CD4-positive, alpha-beta T cell treated with Interleukin-6 for 4 hours (primary cell): ENCODE measurements at regions not wholly inside any gene's neighbourhood (a gene's known extent, or its start where the extent isn't known, plus 50 kb on each side); places are given as distances from the start of the nearest gene placed in this dataset.

Source experiments
- DNase-seq: peaks from one replicate; pipeline ENCODE4 v3.0.0-alpha.2; 2020; ENCODE audit warnings: mixed read lengths

- no peak for DNase-seq
Measured at GRCh38 chr1:83561346-83561745, 437.6 kb downstream of the TTLL7 start.

DNA sequence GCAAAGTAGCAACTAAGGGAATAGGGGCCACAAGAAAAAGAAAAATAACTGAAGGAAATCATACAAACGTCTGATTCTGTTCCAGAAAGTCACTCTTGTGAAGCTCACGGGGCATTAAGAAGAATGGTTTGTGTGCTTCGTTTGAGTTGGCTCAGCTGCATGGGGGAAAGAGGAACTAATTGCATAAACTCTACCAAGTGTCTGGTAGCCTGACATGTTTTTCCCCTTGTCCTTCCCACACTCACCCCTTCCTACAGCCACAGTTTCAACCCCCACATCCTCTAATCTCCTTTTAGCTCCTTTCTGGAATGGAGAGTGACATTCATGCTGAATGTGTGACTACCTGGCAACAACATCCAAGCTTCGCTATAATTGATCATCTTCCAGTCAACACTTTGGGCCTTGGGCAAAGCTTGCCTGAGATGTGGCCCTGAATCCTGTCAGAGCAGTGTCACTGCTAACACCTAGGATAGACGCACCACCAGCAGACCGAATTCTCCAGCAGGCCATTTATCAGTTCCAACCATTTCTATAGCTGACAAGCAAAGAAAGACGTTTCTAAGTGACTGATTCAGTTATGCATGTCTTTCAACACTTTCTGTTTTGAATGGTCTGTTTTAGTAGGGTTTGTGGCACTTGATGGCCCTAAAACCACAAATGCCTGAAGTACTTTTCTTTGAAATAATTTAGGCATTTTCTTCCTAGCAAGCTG, 439.6 kb downstream of the TTLL7 start:
- DNase-seq: no peak

DNA sequence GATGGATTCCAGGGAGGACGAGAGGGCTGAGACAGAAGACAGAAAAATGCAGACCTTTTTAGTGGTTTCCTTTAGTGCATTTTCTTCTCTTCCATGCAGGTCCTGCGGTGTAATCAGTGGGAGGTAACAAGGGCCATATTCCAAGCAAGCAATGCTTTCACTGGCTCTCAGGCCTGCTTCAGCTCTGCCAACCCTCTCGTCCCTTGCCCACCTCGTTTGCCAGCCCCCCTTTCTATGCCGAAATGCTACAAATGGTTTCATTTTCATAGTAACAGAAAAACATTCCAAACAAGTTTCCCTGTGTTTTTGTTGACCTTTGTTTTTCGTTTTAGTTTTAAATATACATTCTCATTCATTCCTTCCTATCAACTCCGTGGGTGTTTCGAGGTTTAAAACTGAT, 443.1 kb downstream of the TTLL7 start:
- DNase-seq: no peak

- no peak for DNase-seq
Measured at GRCh38 chr1:83554174-83554573, 444.8 kb downstream of the TTLL7 start.

- no peak for DNase-seq
Measured at GRCh38 chr1:83552820-83553219, 446.1 kb downstream of the TTLL7 start.

DNA sequence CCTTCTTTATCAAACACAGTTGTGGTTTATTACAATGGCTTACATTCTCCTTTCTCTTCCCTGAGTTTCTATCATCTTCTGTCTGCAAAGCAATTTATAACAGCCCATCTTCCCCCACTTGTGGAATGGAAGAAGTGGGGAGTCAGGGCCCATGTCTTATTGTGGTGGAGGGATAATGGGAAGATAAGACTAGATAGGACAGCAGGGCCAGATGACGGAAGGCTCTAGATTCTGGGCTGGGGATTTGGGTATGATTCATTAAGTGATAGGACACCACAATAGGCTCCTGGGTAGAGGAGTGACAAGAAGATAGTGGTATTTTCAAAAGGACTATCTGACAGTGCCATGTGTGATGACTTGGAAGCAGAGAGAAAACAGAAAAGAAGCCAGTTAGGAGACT, 450.6 kb downstream of the TTLL7 start:
- DNase-seq: no peak

DNA sequence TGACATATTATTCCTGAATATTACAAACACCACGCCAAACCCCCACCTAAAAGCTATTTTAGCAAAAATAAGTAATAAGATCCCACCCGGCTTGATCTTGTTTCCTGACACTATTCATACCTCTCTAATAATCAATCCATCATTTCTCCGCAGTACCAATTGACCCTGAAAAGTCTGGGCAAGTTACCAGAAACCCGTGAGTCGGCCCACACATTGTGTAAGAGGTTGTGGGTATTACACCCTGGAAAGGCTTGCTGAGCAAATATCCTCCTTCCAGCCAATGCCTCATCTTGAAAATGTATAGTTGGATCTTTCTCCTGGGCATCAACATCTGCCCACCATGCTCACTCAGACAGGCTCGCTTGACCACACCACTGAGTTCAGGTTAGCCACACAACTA, 451.0 kb downstream of the TTLL7 start:
- no peak for DNase-seq

GRCh38 chr1:83546874-83547273, 452.1 kb downstream of the TTLL7 start:
- no peak for DNase-seq

- DNase-seq: no peak
Measured at GRCh38 chr1:83545066-83545862, 453.7 kb downstream of the TTLL7 start.

- no peak for DNase-seq
Measured at GRCh38 chr1:83543222-83543973, 455.5 kb downstream of the TTLL7 start.

GRCh38 chr1:83531521-83532309, 467.2 kb downstream of the TTLL7 start:
- DNase-seq: no peak

DNA sequence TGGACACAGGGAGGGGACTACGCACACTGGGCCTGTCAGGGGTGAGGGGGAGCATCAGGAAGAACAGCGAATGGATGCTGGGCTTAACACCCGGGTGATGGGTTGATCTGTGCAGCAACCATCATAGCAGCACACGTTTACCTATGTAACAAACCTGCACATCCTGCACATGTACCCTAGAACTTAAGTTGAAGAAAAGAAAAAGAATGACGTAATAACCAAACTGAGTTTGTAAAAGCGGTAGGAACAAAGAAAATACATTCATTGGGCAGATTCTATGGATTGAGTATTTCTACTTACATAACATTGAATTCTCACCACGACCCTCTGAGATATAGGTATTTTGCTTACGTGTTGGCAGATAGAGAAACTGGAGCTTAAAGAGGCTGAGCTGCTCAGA, 468.4 kb downstream of the TTLL7 start:
- no peak for DNase-seq

GRCh38 chr1:83527987-83528386, 470.9 kb downstream of the TTLL7 start:
- no peak for DNase-seq

GRCh38 chr1:83520797-83521196, 478.1 kb downstream of the TTLL7 start:
- DNase-seq: no peak

DNA sequence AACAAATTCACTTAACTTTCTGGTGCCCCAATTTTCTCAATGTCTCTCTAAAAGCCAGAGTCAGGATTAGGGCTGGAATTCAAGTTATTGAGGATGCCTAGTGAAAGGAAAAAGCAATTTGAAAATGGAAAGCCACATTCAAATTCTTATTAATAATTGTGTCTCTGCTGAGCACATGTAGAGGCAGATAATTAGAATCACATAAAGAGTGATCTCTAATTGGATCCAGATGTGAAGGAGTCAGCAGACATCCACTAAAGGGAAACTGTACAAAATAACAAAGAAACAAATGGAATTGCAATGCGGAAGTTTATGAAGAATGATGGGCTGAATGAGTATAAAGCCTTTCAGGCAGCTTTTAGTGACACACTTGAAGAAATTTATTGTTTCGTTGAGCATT, 482.6 kb downstream of the TTLL7 start:
- no peak for DNase-seq

- no peak for DNase-seq
Measured at GRCh38 chr1:83515578-83516154, 483.3 kb downstream of the TTLL7 start.

- DNase-seq: no peak
Measured at GRCh38 chr1:83512373-83513193, 486.3 kb downstream of the TTLL7 start.

DNA sequence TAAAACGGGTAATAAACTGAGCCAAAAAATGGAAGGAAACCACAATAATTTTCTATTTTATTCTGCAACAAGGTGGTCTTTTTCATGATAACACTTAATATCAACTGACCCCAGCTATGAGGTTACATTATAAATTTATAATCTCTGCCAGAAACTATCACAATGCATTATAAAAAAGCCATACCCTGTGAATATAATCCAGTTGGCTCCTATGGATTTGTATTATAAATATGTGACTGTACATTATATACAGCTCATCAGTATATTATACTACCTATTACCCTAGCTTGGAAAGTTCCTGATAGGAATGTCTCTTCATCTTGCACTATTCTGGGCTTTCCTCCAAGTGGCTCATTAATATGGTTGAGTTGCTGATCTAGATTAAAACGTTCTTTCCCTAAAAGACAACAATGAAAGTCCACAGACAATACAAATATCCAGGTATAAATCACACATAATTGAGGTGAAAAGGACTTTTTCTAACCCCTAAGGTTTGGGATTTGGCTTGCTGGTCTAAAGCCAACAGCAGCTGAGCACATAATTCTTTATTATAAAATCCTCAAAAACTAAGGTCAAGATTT, 487.7 kb downstream of the TTLL7 start:
- DNase-seq: no peak

DNA sequence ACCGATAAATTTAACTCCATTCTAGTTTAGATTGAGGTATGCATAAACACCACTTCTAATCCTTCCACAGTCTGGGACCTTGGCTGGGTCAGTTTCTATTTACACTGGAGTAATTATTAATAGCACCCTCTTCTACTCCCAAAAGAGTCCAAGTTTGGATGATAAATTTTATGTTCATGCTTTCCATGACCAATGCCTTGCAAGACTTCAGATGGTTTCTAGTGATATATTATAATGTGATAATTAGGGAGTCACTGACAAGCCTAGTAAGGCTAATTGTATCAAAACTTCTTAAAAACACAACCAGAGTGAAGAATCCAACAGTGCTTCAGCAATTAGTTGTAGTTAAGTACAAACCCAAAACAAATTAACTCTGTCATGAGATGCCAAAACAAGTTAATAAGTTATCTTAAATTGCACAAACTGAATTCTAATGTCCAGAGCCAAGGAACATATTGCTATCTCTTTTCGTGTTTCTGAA, 489.6 kb downstream of the TTLL7 start:
- no peak for DNase-seq

- peak; percentile 64 for DNase-seq
Measured at GRCh38 chr1:83508485-83509151, 490.3 kb downstream of the TTLL7 start.
